ENCODE measurements at regions not wholly inside any gene's neighbourhood (a gene's known extent, or its start where the extent isn't known, plus 50 kb on each side); places are given as distances from the start of the nearest gene placed in this dataset.

GRCh38 chr15:37599156-37599555 lies 335.3 kb upstream of the TMCO5A start:
- TF ChIP-seq, protein P1, sequence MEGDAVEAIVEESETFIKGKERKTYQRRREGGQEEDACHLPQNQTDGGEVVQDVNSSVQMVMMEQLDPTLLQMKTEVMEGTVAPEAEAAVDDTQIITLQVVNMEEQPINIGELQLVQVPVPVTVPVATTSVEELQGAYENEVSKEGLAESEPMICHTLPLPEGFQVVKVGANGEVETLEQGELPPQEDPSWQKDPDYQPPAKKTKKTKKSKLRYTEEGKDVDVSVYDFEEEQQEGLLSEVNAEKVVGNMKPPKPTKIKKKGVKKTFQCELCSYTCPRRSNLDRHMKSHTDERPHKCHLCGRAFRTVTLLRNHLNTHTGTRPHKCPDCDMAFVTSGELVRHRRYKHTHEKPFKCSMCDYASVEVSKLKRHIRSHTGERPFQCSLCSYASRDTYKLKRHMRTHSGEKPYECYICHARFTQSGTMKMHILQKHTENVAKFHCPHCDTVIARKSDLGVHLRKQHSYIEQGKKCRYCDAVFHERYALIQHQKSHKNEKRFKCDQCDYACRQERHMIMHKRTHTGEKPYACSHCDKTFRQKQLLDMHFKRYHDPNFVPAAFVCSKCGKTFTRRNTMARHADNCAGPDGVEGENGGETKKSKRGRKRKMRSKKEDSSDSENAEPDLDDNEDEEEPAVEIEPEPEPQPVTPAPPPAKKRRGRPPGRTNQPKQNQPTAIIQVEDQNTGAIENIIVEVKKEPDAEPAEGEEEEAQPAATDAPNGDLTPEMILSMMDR (IDR thresholded peaks at IDR 0.05), result no peak
- no peak for TF ChIP-seq EP300 (IDR thresholded peaks at IDR 0.05)
